GM23338 (cell line): ENCODE measurements at regions not wholly inside any gene's neighbourhood (a gene's known extent, or its start where the extent isn't known, plus 50 kb on each side); places are given as distances from the start of the nearest gene placed in this dataset. TPM values are rescaled to one million over a fixed set of nuclear protein-coding genes. Genes with fewer than 3 reads are reported as not detected.

Experiments
- small RNA-seq: library from RNA; depleted of rRNA; stranded (forward); fragments of <200 nt; gene quantifications from one replicate; pipeline ENCODE3, GENCODE V24; 2014; ENCODE audit warnings: low replicate concordance

Small RNAs in the stretch of these regions (small RNA-seq; reads per million reads assigned to genes)
- gene RF00004 = not detected
